H1 (cell line): ENCODE measurements at regions not wholly inside any gene's neighbourhood (a gene's known extent, or its start where the extent isn't known, plus 50 kb on each side); places are given as distances from the start of the nearest gene placed in this dataset.

Experiments used
- EZH2 ChIP-seq: fragments of 200-600 bp; sonication (generic); IDR thresholded peaks from 2 replicates; pipeline ENCODE4 v1.7.1; 2012; ENCODE audit warnings: low read depth, mild to moderate bottlenecking, moderate library complexity, low read length, inconsistent platforms; ENCODE audit not compliant: severe bottlenecking
- JUN ChIP-seq: IDR thresholded peaks from 2 replicates; pipeline ENCODE4 v1.6.1; 2011; ENCODE audit warnings: low read depth, mild to moderate bottlenecking, improper control_type of control experiment, low read length
- RNF2 ChIP-seq: fragments of 200-900, 300-1000 bp; sonication (generic); IDR thresholded peaks from 2 replicates; pipeline ENCODE4 v1.7.1; 2016; ENCODE audit warnings: borderline replicate concordance, low read depth, mild to moderate bottlenecking, antibody characterized with exemption, low read length; ENCODE audit not compliant: poor library complexity, severe bottlenecking; ENCODE audit errors: missing control alignments
- SIRT6 ChIP-seq: IDR thresholded peaks from one replicate; pipeline ENCODE4 v1.7.1; 2012; ENCODE audit warnings: low read length, inconsistent platforms
- SP4 ChIP-seq: IDR thresholded peaks from 2 replicates; pipeline ENCODE4 v1.6.1; 2012; ENCODE audit warnings: low read length, inconsistent platforms
- TF ChIP-seq, protein P1 (sequence below), 3 experiments: IDR thresholded peaks; 1 replicate in 2 of 3; 2 replicates in 1 of 3; pipeline versions ENCODE4 v1.5.1 to v1.6.1; 2011; ENCODE audit warnings: low read length in 3 of 3, mild to moderate bottlenecking in 3 of 3, inconsistent platforms in 2 of 3, low read depth in 1 of 3, moderate library complexity in 1 of 3; ENCODE audit not compliant: insufficient read depth in 1 of 3; ENCODE audit errors: control extremely low read depth in 1 of 3

DNA sequence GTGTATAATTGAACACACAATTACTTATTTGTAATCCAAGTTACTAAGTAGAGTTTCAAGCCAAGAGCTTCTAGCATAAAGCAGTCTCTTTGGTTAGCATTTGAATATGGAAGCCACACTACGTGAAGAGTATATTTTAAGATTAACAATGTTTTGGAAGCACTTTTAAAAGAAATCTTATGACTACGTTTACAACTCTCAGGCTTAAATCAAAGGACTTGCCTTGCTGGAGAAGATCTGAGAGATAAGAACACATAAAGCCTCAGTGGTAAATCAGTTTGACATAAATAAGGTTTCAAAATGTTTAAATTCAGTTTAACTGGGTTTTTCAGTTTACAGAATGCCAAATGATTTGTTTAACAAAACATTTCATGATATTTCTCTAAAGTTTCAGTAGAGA, 161.9 kb upstream of the PDE3A start:
- no peak for TF ChIP-seq RNF2
- TF ChIP-seq, protein P1, sequence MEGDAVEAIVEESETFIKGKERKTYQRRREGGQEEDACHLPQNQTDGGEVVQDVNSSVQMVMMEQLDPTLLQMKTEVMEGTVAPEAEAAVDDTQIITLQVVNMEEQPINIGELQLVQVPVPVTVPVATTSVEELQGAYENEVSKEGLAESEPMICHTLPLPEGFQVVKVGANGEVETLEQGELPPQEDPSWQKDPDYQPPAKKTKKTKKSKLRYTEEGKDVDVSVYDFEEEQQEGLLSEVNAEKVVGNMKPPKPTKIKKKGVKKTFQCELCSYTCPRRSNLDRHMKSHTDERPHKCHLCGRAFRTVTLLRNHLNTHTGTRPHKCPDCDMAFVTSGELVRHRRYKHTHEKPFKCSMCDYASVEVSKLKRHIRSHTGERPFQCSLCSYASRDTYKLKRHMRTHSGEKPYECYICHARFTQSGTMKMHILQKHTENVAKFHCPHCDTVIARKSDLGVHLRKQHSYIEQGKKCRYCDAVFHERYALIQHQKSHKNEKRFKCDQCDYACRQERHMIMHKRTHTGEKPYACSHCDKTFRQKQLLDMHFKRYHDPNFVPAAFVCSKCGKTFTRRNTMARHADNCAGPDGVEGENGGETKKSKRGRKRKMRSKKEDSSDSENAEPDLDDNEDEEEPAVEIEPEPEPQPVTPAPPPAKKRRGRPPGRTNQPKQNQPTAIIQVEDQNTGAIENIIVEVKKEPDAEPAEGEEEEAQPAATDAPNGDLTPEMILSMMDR (IDR thresholded peaks at IDR 0.05; ENCODE audit: control extremely low read depth in 1 of 3, insufficient read depth in 1 of 3, low read depth in 1 of 3, low read length in 3 of 3): no peak
- TF ChIP-seq JUN: no peak
- TF ChIP-seq SIRT6: no peak
- no peak for TF ChIP-seq EZH2
- TF ChIP-seq SP4: no peak
